ENCODE measurements at regions not wholly inside any gene's neighbourhood (a gene's known extent, or its start where the extent isn't known, plus 50 kb on each side); places are given as distances from the start of the nearest gene placed in this dataset.

- Histone ChIP-seq H3K36me3 (no peaks in the 10 kb centered on the region), H3K4me1 (no peaks in the 10 kb centered on the region), H3K4me3 (no peak overlapping the region), H3K27ac (no peak overlapping the region), H3K9me3 (no peaks in the 10 kb centered on the region), H3K27me3 (no peaks in the 10 kb centered on the region)
- WGBS, 2 donors (ENCODE audit: low coverage in 1 of 2) = 94% methylated on average over 11 of the region's 21 CpGs; no CpG with 5 or more reads in 1 of the 2 donors
- TF ChIP-seq EP300 (IDR thresholded peaks at IDR 0.05) (no peak), POLR2AphosphoS5 (IDR thresholded peaks at IDR 0.05) (no peak), POLR2A (IDR thresholded peaks at IDR 0.05) (no peak), CTCF (IDR thresholded peaks at IDR 0.05) (no peak)
- ATAC-seq = no peak
Measured at GRCh38 chr3:84125760-84126159, 833.0 kb upstream of the CADM2 start.

- Histone ChIP-seq H3K27ac (no peak overlapping the region), H3K27me3 (no peaks in the 10 kb centered on the region), H3K9me3 (no peaks in the 10 kb centered on the region), H3K36me3 (no peaks in the 10 kb centered on the region), H3K4me3 (no peak overlapping the region), H3K4me1 (no peaks in the 10 kb centered on the region)
- 100% methylated on average over 1 to 6 of the region's 16 CpGs for WGBS, 2 donors (ENCODE audit: low coverage in 1 of 2)
- ATAC-seq = no peak
- TF ChIP-seq CTCF (IDR thresholded peaks at IDR 0.05) (no peak), POLR2AphosphoS5 (IDR thresholded peaks at IDR 0.05) (no peak), EP300 (IDR thresholded peaks at IDR 0.05) (no peak), POLR2A (IDR thresholded peaks at IDR 0.05) (no peak)
Measured at GRCh38 chr3:84126160-84126559, 832.6 kb upstream of the CADM2 start.

GRCh38 chr3:84128024-84128423 lies 830.8 kb upstream of the CADM2 start:
- no peak overlapping the region for H3K27ac ChIP-seq
- H3K27me3 ChIP-seq = no peaks in the 10 kb centered on the region
- TF ChIP-seq POLR2AphosphoS5 (IDR thresholded peaks at IDR 0.05) (no peak), POLR2A (IDR thresholded peaks at IDR 0.05) (no peak), CTCF (IDR thresholded peaks at IDR 0.05) (no peak), EP300 (IDR thresholded peaks at IDR 0.05) (no peak)
- H3K4me1 ChIP-seq = no peaks in the 10 kb centered on the region
- H3K36me3 ChIP-seq = no peaks in the 10 kb centered on the region
- WGBS, 2 donors (ENCODE audit: low coverage in 1 of 2) = 67 to 86% methylated on average over 2 of the region's 2 CpGs
- no peak for ATAC-seq
- no peaks in the 10 kb centered on the region for H3K9me3 ChIP-seq
- no peak overlapping the region for H3K4me3 ChIP-seq

GRCh38 chr3:84136425-84136824 lies 822.4 kb upstream of the CADM2 start:
- TF ChIP-seq CTCF (IDR thresholded peaks at IDR 0.05) (no peak), POLR2AphosphoS5 (IDR thresholded peaks at IDR 0.05) (no peak), POLR2A (IDR thresholded peaks at IDR 0.05) (no peak), EP300 (IDR thresholded peaks at IDR 0.05) (no peak)
- no peak for ATAC-seq
- H3K27ac ChIP-seq = no peak overlapping the region
- WGBS, 2 donors (ENCODE audit: low coverage in 1 of 2) = 58 to 62% methylated on average over 2 of the region's 2 CpGs
- no peaks in the 10 kb centered on the region for H3K4me1 ChIP-seq
- no peaks in the 10 kb centered on the region for H3K36me3 ChIP-seq
- H3K27me3 ChIP-seq = no peaks in the 10 kb centered on the region
- no peaks in the 10 kb centered on the region for H3K9me3 ChIP-seq
- no peak overlapping the region for H3K4me3 ChIP-seq

GRCh38 chr3:84140631-84141030 lies 818.2 kb upstream of the CADM2 start:
- 76 to 84% methylated on average over 3 of the region's 3 CpGs for WGBS, 2 donors (ENCODE audit: low coverage in 1 of 2)
- no peak for ATAC-seq
- Histone ChIP-seq H3K9me3 (no peaks in the 10 kb centered on the region), H3K27me3 (no peaks in the 10 kb centered on the region), H3K4me3 (no peak overlapping the region), H3K4me1 (no peaks in the 10 kb centered on the region), H3K27ac (no peak overlapping the region), H3K36me3 (no peaks in the 10 kb centered on the region)
- TF ChIP-seq EP300 (IDR thresholded peaks at IDR 0.05) (no peak), POLR2AphosphoS5 (IDR thresholded peaks at IDR 0.05) (no peak)
